Heart left ventricle (tissue), 16 donors: ENCODE measurements at regions not wholly inside any gene's neighbourhood (a gene's known extent, or its start where the extent isn't known, plus 50 kb on each side); places are given as distances from the start of the nearest gene placed in this dataset.

Source experiments
- ATAC-seq, 4 donors: fragments of 200-7000 bp; cut with Tn5 transposase; one replicate each; pipeline ENCODE4 v1.9.1; 2020 to 2022; ENCODE audit warnings: moderate library complexity in 4 of 4, mild to moderate bottlenecking in 3 of 4, moderate number of reproducible peaks in 1 of 4
- DNase-seq, 5 donors: peaks; one replicate each; pipeline ENCODE4 v3.0.0-alpha.2; 2020
- H3K27ac ChIP-seq, 12 donors: fragments of 200-600 bp; sonication (generic) in 4 of 12; one replicate each; pipeline versions ENCODE4 v1.5.0 to v1.8.0; 2016 to 2022; ENCODE audit warnings: mild to moderate bottlenecking in 2 of 12
- H3K27me3 ChIP-seq, 9 donors: fragments of 200-600 bp; sonication (generic) in 2 of 9; one replicate each; pipeline versions ENCODE4 v1.5.1 to v1.8.0; 2016 to 2022; ENCODE audit warnings: mild to moderate bottlenecking in 3 of 9
- H3K36me3 ChIP-seq, 9 donors: fragments of 200-600 bp; sonication (generic) in 2 of 9; one replicate each; pipeline versions ENCODE4 v1.5.0 to v1.8.0; 2018 to 2022; ENCODE audit warnings: mild to moderate bottlenecking in 2 of 9
- H3K4me1 ChIP-seq, 12 donors: fragments of 200-600 bp; sonication (generic) in 4 of 12; one replicate each; pipeline versions ENCODE4 v1.5.0 to v1.8.0; 2016 to 2022; ENCODE audit warnings: mild to moderate bottlenecking in 3 of 12
- H3K4me3 ChIP-seq, 12 donors: fragments of 200-600 bp; sonication (generic) in 4 of 12; one replicate each; pipeline versions ENCODE4 v1.5.0 to v1.8.0; 2017 to 2022; ENCODE audit warnings: mild to moderate bottlenecking in 9 of 12, moderate library complexity in 4 of 12
- H3K9me3 ChIP-seq, 12 donors: fragments of 200-600 bp; sonication (generic) in 4 of 12; one replicate each; pipeline versions ENCODE4 v1.5.0 to v1.8.0; 2016 to 2022; ENCODE audit warnings: mild to moderate bottlenecking in 1 of 12
- POLR2A ChIP-seq, 2 donors: fragments of 450-650 bp; IDR thresholded peaks; one replicate each; pipeline ENCODE4 v1.6.1; 2017; ENCODE audit warnings: antibody characterized with exemption in 2 of 2, mild to moderate bottlenecking in 2 of 2, moderate library complexity in 2 of 2
- WGBS, 4 donors: extraction: QIAGEN DNeasy Blood & Tissue Kit in 2 of 4; methylation state at CpG; one replicate each; pipeline versions ENCODE4 v1.1.5 to v1.1.7; 2013 to 2018; 5-methylcytosine and 5-hydroxymethylcytosine counted together
- intact Hi-C, 10 donors: fragments of 100-400 bp; cut with DNase I; formaldehyde crosslinking; loops; one replicate each; pipeline versions ENCODE4 v1.11.1 to v1.14.2; 2022
- TF ChIP-seq, protein P1 (sequence below), 12 donors: fragments of 200-600 bp; sonication (generic) in 4 of 12; IDR thresholded peaks; one replicate each; pipeline versions ENCODE4 v1.5.0 to v1.8.0; 2018 to 2022; ENCODE audit warnings: antibody characterized with exemption in 12 of 12, mild to moderate bottlenecking in 5 of 12
- donor health status: ischemic (EF 13 %, LVEDD 7.1; RV severe dilation, severe dysfunction).
- donor health status: healthy with polysubstance abuse.
- donor health status: DM: no; HTN: yes; CAD: no.
- donor health status: DM: no; HTN: no; CAD: no.
- donor health status: ischemic (EF 25% LVEDD 6.9; RV normal size, moderate dysfunction).
- donor health status: ischemic (EF 25% LVEDD 5.7; RV mildly dilated, moderate dysfunction).
- donor health status: healthy.
- donor health status: DM: yes; HTN: yes; CAD: no.
- donor health status: ischemic (EF 35%, LVEDD 5.7; RV mildly dilated, moderate dysfunction).
- donor health status: nonischemic (EF 11% LVEDD 7.7; RV severe dilation, severe dysfunction).
- donor health status: DM: yes; HTN: yes; CAD: no.
- donor health status: PGD.
- donor health status: ischemic (EF 29% LVEDD 5.4; RV normal size, mild dysfunction).
- donor health status: nonischemic (EF 23%, LVEDD 6.1; RV moderate dilation, normal function).

DNA sequence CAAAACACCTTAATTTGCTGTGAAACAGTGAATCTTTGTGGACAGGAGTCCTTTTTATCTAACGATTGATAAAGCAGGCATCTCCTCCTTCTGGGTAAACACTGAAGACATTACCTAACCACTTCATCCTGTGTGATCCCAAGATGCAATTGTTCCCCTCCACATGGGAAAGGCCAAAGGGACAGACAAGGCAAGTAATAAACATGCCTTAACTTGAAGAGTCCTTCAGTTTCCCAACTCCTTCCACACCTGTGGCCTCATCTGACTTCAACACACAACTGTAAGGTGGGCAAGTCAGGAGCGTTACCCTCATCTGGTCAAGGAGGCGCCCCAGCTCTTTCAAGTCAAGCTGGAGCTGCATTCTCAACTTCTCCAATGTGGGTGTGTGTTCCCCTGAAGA is 278.6 kb downstream of the ABCC12 start:
- intact Hi-C loops: no loop called here
- no peak for ATAC-seq

DNA sequence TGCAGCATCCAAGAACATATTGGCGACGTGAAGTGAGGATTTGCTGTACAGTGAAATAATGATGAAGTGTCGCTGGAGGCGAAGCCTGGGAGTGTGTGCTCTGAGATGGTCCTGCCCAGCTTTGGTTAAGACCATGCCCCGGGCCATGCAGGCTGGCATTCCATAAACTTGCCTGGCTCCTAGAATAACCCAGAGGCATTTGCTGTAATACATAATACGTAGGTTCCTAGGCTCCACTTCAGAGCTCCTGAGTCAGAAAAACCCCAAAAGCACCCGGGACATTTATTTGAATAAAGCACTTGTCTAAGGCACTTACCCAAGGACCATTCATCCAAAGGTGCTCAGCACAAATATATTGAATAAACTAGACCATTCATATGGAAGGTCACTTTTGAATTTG is 279.3 kb downstream of the ABCC12 start:
- no peaks in the 10 kb centered on the region for H3K9me3 ChIP-seq
- H3K4me1 ChIP-seq: no peaks in the 10 kb centered on the region
- TF ChIP-seq POLR2A (IDR thresholded peaks at IDR 0.05): no peak
- TF ChIP-seq, protein P1, sequence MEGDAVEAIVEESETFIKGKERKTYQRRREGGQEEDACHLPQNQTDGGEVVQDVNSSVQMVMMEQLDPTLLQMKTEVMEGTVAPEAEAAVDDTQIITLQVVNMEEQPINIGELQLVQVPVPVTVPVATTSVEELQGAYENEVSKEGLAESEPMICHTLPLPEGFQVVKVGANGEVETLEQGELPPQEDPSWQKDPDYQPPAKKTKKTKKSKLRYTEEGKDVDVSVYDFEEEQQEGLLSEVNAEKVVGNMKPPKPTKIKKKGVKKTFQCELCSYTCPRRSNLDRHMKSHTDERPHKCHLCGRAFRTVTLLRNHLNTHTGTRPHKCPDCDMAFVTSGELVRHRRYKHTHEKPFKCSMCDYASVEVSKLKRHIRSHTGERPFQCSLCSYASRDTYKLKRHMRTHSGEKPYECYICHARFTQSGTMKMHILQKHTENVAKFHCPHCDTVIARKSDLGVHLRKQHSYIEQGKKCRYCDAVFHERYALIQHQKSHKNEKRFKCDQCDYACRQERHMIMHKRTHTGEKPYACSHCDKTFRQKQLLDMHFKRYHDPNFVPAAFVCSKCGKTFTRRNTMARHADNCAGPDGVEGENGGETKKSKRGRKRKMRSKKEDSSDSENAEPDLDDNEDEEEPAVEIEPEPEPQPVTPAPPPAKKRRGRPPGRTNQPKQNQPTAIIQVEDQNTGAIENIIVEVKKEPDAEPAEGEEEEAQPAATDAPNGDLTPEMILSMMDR (IDR thresholded peaks at IDR 0.05): no peak
- H3K27me3 ChIP-seq: no peaks in the 10 kb centered on the region
- DNase-seq (no peak), ATAC-seq (no peak)
- H3K27ac ChIP-seq: no peak overlapping the region
- H3K4me3 ChIP-seq: no peak overlapping the region
- intact Hi-C loops: no loop called here
- H3K36me3 ChIP-seq: no peaks in the 10 kb centered on the region
- 90 to 91% (median 91%) methylated on average over 7 of the region's 7 CpGs for WGBS, 4 donors

More for the DNA sequence above, 278.6 kb downstream of the ABCC12 start:
- no peaks in the 10 kb centered on the region for H3K36me3 ChIP-seq
- DNase-seq: no peak
- H3K4me1 ChIP-seq: no peaks in the 10 kb centered on the region
- H3K27ac ChIP-seq: no peak overlapping the region
- no peak for TF ChIP-seq POLR2A (IDR thresholded peaks at IDR 0.05)
- TF ChIP-seq, protein P1 (IDR thresholded peaks at IDR 0.05): no peak
- H3K4me3 ChIP-seq: no peak overlapping the region
- H3K9me3 ChIP-seq: no peaks in the 10 kb centered on the region
- WGBS, 4 donors: 57 to 86% (median 81%) methylated on average over 3 of the region's 3 CpGs
- H3K27me3 ChIP-seq: no peaks in the 10 kb centered on the region

DNA sequence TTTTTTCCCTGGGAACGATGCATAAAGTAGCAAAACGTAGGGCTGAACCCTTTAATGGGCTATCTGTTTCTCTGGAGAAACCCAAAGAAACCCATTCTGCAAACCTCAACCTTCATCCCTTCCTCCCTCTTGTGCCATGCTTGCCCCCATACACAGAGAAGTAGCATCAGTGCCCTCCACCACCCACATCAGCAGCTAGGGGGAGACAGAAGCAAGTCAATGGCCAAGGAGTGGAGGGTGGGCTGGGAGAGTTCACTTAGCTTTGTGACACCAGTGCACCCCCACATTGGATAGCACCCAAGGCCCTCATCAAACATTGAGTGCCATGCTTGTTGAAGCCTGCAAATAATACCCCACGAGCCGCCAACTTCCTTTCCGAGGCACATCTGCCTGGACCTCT is 282.4 kb downstream of the ABCC12 start:
- intact Hi-C loops: no loop called here
- WGBS, 4 donors: 81 to 92% (median 86%) methylated on average over 5 of the region's 5 CpGs

DNA sequence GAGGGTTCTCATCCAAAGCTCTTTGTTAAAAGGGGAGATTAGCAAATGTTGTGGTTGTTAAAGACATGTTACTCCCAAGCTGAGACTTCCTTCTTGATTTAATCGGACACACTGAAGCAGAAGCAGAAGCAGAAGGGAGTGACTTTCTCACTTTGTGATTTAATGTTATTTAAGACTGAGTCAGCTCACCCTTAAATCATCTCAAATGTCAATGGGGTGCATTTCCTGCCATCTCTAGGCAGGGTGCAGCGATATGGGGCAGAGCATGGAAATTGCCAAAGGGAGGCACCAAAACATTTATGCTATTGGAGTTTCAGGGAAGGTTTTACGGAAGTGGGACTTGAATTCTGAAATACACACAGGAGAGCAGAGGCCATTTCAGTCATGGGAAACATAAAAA is 283.6 kb downstream of the ABCC12 start:
- H3K4me3 ChIP-seq: no peak overlapping the region
- intact Hi-C loops: no loop called here
- no peaks in the 10 kb centered on the region for H3K27me3 ChIP-seq
- TF ChIP-seq POLR2A (IDR thresholded peaks at IDR 0.05): no peak
- TF ChIP-seq, protein P1 (IDR thresholded peaks at IDR 0.05): no peak
- H3K27ac ChIP-seq: no peak overlapping the region
- 77 to 87% (median 80%) methylated on average over 3 of the region's 3 CpGs for WGBS, 4 donors
- ATAC-seq (no peak), DNase-seq (no peak)
- no peaks in the 10 kb centered on the region for H3K36me3 ChIP-seq
- H3K4me1 ChIP-seq: no peaks in the 10 kb centered on the region
- peaks cover 0 to 9% (median 2%) of the 10 kb centered on the region in 12 donors for H3K9me3 ChIP-seq

More for the DNA sequence above, 282.4 kb downstream of the ABCC12 start:
- H3K27me3 ChIP-seq: no peaks in the 10 kb centered on the region
- DNase-seq: no peak
- TF ChIP-seq, protein P1 (IDR thresholded peaks at IDR 0.05): no peak
- H3K4me3 ChIP-seq: no peak overlapping the region
- no peak overlapping the region for H3K27ac ChIP-seq
- no peaks in the 10 kb centered on the region for H3K4me1 ChIP-seq
- ATAC-seq: no peak
- no peaks in the 10 kb centered on the region for H3K36me3 ChIP-seq
- H3K9me3 ChIP-seq: peaks cover 0 to 2% (median 0%) of the 10 kb centered on the region in 12 donors
